GM12873 (cell line): ENCODE measurements at regions not wholly inside any gene's neighbourhood (a gene's known extent, or its start where the extent isn't known, plus 50 kb on each side); places are given as distances from the start of the nearest gene placed in this dataset.
A peak's percentile ranks its signal among the peaks of the same experiment; 100 is the strongest.

Source experiments
- TF ChIP-seq, protein P1 (sequence below): IDR thresholded peaks from 2 replicates; pipeline ENCODE4 v1.5.1; 2012; ENCODE audit warnings: low read depth, mild to moderate bottlenecking, moderate library complexity, low read length, control low read depth; ENCODE audit not compliant: insufficient read depth; ENCODE audit errors: missing control alignments

DNA sequence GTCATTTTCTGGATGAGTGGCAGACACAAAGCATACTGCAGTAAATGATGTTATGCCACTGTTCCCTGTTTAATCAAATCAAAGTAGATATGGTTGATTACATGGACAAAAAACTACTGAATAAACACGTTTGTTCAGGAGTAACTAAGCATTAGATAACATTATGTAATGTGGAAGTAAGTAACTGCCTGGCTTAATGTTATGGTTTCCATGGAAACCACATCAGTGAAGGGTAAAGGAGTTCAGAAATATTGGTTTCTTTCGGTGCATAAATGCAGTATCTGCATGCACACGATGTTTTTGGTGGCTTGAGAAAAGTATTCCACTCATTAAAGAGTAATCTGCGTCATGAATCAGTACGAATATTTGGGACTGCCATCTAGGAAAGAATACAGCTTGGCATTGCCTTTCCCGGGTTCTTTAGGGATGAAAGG lies 131.3 kb upstream of the PRKCQ start:
- TF ChIP-seq, protein P1, sequence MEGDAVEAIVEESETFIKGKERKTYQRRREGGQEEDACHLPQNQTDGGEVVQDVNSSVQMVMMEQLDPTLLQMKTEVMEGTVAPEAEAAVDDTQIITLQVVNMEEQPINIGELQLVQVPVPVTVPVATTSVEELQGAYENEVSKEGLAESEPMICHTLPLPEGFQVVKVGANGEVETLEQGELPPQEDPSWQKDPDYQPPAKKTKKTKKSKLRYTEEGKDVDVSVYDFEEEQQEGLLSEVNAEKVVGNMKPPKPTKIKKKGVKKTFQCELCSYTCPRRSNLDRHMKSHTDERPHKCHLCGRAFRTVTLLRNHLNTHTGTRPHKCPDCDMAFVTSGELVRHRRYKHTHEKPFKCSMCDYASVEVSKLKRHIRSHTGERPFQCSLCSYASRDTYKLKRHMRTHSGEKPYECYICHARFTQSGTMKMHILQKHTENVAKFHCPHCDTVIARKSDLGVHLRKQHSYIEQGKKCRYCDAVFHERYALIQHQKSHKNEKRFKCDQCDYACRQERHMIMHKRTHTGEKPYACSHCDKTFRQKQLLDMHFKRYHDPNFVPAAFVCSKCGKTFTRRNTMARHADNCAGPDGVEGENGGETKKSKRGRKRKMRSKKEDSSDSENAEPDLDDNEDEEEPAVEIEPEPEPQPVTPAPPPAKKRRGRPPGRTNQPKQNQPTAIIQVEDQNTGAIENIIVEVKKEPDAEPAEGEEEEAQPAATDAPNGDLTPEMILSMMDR, result no peak

- TF ChIP-seq, protein P1, result no peak
Measured at GRCh38 chr10:6707352-6707751, 127.3 kb upstream of the PRKCQ start.

- TF ChIP-seq, protein P1, result no peak
Measured at GRCh38 chr10:6706725-6707124, 126.6 kb upstream of the PRKCQ start.

GRCh38 chr10:6704896-6705295 lies 124.8 kb upstream of the PRKCQ start:
- TF ChIP-seq, protein P1, result no peak

DNA sequence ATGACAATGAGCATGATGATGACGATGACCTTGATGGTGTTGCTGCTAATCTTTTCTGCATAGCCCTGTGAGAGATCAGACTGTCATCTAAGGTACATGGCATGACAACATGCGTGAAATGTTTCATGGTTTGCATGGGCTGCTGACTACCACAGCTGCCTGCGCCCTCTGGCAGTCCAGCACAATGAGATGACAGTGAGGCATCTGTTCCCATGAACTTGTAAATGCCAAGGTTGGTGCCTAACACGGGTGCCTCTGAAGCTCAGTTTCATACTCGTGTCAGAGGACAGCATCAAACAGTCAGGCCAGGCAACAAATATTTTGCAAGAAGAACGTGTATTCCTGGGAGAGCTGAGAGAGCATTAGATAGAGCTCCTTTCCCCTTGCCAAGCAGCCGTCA lies 122.0 kb upstream of the PRKCQ start:
- TF ChIP-seq, protein P1, result no peak

- TF ChIP-seq, protein P1, result peak; percentile 11
Measured at GRCh38 chr10:6701289-6701688, 121.2 kb upstream of the PRKCQ start.

DNA sequence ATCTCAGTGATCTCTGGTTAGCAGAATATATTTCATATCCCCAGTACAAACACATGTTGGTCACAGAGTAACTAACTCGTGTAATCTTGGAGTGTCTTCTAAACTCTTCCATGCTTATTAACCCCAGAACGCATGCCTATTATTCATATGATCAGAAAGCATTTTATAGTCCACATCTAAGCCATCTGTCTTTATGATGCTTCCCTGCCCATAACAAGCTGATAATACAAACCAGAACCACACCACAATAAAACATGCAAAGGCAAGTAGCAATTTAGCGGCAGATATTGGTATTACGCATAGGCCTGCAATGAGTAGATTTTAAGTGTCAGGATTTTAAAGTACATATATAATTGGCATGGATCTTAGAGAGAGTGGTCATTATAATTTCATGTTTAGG lies 120.0 kb upstream of the PRKCQ start:
- TF ChIP-seq, protein P1, result no peak
